Fibroblast of the aortic adventitia (primary cell): ENCODE measurements at regions not wholly inside any gene's neighbourhood (a gene's known extent, or its start where the extent isn't known, plus 50 kb on each side); places are given as distances from the start of the nearest gene placed in this dataset.
"Not testable (repeated sequence)": the region's sequence is repeated elsewhere in the genome, so short reads cannot be mapped to it uniquely, and the experiment has no call there.

ENCODE experiments used
- DNase-seq: peaks from one replicate; pipeline ENCODE4 v3.0.0-alpha.2; 2010; ENCODE audit warnings: low read depth
- H3K4me3 ChIP-seq: 2 replicates; pipeline ENCODE4 v1.5.1; 2011; ENCODE audit warnings: low read depth, mild to moderate bottlenecking, control low read depth, low read length, moderate library complexity
- TF ChIP-seq, protein P1 (sequence below): IDR thresholded peaks from 2 replicates; pipeline ENCODE4 v1.5.1; 2011; ENCODE audit warnings: mild to moderate bottlenecking, low read length, control low read depth, inconsistent platforms; ENCODE audit not compliant: insufficient read depth

DNA sequence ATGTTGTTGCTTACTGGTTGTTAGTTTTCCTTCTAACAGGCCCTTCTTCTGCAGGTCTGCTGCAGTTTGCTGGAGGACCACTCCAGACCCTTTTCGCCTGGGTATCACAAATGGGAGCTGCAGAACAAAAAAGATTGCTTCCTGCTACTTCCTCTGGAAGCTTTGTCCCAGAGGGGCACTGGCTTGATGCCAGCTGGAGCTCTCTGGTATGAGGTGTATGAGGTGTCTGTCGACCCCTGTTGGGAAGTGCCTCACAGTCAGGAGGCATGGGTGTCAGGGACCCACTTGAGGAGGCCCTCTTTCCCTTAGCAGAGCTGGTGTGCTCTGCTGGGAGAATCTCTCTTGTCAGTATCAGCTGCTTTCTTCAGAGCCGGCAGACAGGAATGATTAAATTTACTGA is 127.4 kb upstream of the EDA2R start:
- DNase-seq, result no peak
- H3K4me3 ChIP-seq, result no peak overlapping the region
- TF ChIP-seq, protein P1, sequence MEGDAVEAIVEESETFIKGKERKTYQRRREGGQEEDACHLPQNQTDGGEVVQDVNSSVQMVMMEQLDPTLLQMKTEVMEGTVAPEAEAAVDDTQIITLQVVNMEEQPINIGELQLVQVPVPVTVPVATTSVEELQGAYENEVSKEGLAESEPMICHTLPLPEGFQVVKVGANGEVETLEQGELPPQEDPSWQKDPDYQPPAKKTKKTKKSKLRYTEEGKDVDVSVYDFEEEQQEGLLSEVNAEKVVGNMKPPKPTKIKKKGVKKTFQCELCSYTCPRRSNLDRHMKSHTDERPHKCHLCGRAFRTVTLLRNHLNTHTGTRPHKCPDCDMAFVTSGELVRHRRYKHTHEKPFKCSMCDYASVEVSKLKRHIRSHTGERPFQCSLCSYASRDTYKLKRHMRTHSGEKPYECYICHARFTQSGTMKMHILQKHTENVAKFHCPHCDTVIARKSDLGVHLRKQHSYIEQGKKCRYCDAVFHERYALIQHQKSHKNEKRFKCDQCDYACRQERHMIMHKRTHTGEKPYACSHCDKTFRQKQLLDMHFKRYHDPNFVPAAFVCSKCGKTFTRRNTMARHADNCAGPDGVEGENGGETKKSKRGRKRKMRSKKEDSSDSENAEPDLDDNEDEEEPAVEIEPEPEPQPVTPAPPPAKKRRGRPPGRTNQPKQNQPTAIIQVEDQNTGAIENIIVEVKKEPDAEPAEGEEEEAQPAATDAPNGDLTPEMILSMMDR, result no peak

DNA sequence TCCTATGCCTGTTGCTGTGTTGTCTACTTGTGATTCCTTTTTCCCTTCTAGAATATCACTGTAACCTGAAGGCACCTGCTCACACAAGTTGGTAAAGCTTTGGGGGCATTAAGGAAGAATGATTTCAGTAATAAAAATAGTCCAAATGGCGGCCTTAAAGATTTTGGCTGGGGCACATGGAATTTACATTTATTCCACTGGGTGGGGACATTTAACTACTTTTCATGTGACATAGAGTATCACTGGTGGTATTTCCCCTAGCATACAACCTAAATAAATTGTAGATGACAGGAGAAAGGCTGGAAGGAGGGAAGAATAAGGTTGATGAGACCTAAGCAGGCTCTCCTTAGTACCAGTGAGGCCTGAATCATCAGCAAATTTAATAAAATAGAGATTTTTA is 121.8 kb upstream of the EDA2R start:
- no peak overlapping the region for H3K4me3 ChIP-seq
- DNase-seq, result peak; percentile 2
- TF ChIP-seq, protein P1, result no peak

DNA sequence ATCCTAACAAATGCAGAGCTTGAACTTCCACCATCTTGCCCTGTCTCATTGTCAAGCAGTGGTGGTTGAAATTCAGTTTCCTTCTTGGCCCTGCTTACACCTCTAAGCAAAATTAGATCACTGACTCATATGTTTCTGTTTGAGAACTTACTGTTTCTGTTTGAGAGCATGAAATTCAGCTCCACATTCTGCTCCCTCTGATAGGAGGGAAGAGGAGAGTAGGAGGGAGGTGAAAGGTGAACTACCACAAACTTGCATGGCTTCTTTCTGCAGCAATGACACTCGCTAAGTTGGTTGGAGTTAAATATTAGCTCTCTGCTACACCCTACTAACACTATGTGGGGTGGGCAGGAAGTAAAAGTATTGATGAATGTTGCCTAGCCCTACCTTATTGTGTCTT is 117.8 kb upstream of the EDA2R start:
- DNase-seq, result no peak
- H3K4me3 ChIP-seq, result no peak overlapping the region
- TF ChIP-seq, protein P1, result no peak

DNA sequence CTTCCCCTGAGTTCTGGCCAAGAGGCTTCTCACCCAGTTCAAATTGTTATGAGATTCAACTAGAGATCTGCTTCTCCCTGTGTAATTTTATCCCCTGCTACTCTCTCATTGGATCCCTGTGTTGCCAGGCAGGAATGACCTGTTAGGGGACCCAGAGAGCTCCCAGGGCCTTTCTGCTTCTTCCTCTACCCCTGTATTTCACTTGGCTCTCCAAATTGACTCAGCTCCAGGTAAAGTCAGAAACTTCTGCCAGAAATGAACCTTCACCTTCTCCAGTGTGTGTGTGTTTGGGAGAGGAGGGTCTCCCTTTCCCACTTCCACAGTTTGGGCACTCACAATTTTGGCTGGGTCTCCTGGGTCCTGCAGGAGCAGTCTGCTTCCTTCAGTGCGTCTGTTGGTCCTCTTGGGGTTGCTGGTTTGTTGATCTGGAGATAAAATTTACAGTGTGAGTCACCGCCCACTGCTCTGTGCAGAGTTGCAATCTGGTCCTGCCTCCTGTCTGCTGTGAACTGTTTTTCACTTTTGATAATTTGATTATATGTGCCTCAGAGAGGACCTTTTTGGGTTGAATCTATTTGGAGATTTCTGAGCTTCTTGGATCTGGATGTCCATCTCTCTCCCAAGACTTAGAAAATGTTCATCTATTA is 112.4 kb upstream of the EDA2R start:
- DNase-seq, result no peak
- no peak overlapping the region for H3K4me3 ChIP-seq
- TF ChIP-seq, protein P1, result no peak

DNA sequence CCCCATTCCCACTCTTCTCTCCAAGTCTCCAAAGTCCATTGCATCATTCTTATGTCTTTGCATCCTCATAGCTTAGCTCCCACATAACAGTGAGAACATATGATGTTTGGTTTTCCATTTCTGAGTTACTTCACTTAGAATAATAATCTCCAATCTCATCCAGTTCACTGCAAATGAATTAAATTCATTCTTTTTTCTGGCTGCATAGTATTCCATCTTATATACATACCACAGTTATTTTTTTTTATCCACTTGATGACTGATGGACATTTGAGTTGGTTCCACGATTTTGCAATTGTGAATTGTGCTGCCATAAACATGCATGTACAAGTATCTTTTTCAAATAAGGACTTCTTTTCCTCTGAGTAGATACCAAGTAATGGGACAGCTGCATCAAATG is 105.6 kb upstream of the EDA2R start:
- H3K4me3 ChIP-seq, DNase-seq: not testable (repeated sequence)

DNA sequence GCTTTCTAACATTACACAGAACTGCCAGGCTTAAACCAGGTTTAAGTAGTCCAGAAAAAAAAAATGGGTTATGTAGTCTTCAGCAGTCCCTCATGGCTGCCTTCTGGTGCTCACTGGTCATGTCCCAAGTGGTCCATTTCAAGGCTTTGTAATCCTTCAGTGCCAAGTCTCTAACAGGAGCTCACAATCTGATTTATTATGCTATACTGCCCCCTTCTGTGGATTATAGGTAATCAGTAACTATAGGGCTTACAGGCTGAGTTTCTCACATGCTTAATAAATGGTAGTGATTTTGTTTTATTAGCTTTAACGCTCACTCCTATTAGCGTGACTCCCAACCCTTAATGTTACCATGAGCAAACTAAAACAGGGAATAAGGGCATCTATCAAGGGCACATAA is 92.5 kb upstream of the EDA2R start:
- TF ChIP-seq, protein P1, result peak; percentile 45
- no peak overlapping the region for H3K4me3 ChIP-seq
- DNase-seq, result peak; percentile 76

DNA sequence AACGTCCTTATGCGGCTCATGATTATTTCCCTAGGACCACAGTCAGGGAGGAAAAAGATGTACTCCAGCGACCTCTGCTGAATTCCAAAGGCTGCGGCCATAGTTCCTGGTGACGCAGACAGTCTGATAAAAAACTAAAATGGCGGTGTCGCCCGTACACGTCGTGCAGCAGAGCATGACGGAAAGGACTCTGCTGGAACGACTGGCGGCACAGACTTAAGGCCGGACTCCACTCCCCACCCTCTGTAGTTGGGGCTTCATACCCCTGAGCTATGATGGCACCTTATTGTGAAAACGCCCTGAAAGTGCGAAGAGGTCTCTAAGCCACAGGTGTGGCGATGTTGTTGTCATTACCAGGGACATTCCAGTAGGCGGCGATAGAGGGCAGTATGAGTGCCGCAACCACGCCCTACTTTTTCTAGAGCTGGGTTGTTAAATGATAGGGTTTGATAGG is 90.0 kb upstream of the EDA2R start:
- H3K4me3 ChIP-seq, result peak overlapping the region; percentile 73
- TF ChIP-seq, protein P1, result peak; percentile 75
- peak; percentile 81 for DNase-seq
